Osteocyte (in vitro differentiated cells): ENCODE measurements at regions not wholly inside any gene's neighbourhood (a gene's known extent, or its start where the extent isn't known, plus 50 kb on each side); places are given as distances from the start of the nearest gene placed in this dataset.

Experiments
- DNase-seq: peaks from one replicate; pipeline ENCODE4 v3.0.0; 2021; ENCODE audit warnings: mixed read lengths; ENCODE audit not compliant: unreplicated experiment; ENCODE audit errors: extremely low spot score
- H3K27ac Mint-ChIP-seq: one replicate; pipeline ENCODE4 v1.8.0; 2021; ENCODE audit warnings: mild to moderate bottlenecking, mixed read lengths; ENCODE audit not compliant: unreplicated experiment
- H3K27me3 Mint-ChIP-seq: one replicate; pipeline ENCODE4 v1.8.0; 2021; ENCODE audit warnings: mixed read lengths; ENCODE audit not compliant: unreplicated experiment
- H3K36me3 Mint-ChIP-seq: one replicate; pipeline ENCODE4 v1.8.0; 2021; ENCODE audit warnings: mixed read lengths; ENCODE audit not compliant: unreplicated experiment
- H3K4me1 Mint-ChIP-seq: one replicate; pipeline ENCODE4 v1.8.0; 2021; ENCODE audit warnings: mixed read lengths; ENCODE audit not compliant: unreplicated experiment
- H3K4me3 Mint-ChIP-seq: one replicate; pipeline ENCODE4 v1.8.0; 2021; ENCODE audit warnings: mild to moderate bottlenecking, moderate library complexity, mixed read lengths; ENCODE audit not compliant: unreplicated experiment
- H3K9me3 Mint-ChIP-seq: one replicate; pipeline ENCODE4 v1.8.0; 2021; ENCODE audit warnings: mixed read lengths; ENCODE audit not compliant: unreplicated experiment
- CTCF ChIP-seq: fragments of 200-600 bp; sonication (generic); IDR thresholded peaks from 2 replicates; pipeline ENCODE4 v1.5.0; 2021; ENCODE audit warnings: antibody characterized with exemption, mild to moderate bottlenecking, moderate library complexity

GRCh38 chr11:34830648-34831047, 85.5 kb downstream of the APIP start:
- no peak overlapping the region for H3K27ac Mint-ChIP-seq
- no peaks in the 10 kb centered on the region for H3K36me3 Mint-ChIP-seq
- H3K27me3 Mint-ChIP-seq = no peaks in the 10 kb centered on the region
- no peaks in the 10 kb centered on the region for H3K4me1 Mint-ChIP-seq
- no peak overlapping the region for H3K4me3 Mint-ChIP-seq
- no peak for TF ChIP-seq CTCF
- H3K9me3 Mint-ChIP-seq = no peaks in the 10 kb centered on the region
- no peak for DNase-seq

DNA sequence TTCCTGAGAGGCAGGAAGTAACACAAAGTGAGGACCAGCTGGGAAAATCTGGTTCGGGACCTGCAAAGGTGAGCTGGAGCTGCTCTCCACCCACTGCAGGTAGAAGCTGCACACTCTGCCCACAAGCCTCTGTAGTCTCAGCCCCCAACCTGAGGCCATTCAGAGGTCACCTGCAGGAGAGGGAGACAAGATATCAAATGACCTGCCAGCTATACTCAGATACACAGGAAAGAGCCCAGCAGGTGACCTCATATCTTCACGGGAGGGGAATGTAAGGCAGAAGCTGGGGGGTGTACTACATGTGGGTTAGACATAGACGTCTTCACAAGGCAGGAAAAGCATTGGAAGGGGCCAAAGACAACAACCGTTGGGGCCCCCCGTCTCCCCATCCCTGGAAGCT, 86.1 kb downstream of the APIP start:
- H3K27me3 Mint-ChIP-seq = no peaks in the 10 kb centered on the region
- no peak overlapping the region for H3K4me3 Mint-ChIP-seq
- no peaks in the 10 kb centered on the region for H3K4me1 Mint-ChIP-seq
- H3K9me3 Mint-ChIP-seq = no peaks in the 10 kb centered on the region
- no peaks in the 10 kb centered on the region for H3K36me3 Mint-ChIP-seq
- TF ChIP-seq CTCF = no peak
- no peak overlapping the region for H3K27ac Mint-ChIP-seq
- no peak for DNase-seq

DNA sequence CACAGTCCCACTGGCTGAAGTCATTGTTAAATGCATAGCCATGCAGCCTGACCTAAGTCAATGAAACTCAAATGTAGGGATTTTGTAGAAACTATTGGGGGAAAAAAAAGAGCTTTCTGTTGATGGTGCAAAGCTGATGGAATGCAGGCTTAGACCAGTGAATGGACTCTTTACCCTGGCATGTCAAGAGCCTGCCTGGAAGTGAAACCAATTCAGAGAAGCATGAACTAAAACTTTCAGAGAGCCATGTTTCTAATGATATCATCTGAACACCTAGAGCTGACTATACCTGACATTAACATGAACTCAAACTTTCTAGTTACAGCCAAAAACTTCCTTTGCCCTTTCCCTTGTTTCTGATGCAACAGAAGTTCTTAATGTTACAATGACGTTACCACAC, 89.0 kb downstream of the APIP start:
- no peak for DNase-seq
- no peak overlapping the region for H3K4me3 Mint-ChIP-seq
- no peak overlapping the region for H3K27ac Mint-ChIP-seq
- no peaks in the 10 kb centered on the region for H3K9me3 Mint-ChIP-seq
- no peaks in the 10 kb centered on the region for H3K4me1 Mint-ChIP-seq
- peaks cover 2% of the 10 kb centered on the region for H3K36me3 Mint-ChIP-seq
- TF ChIP-seq CTCF = no peak
- no peaks in the 10 kb centered on the region for H3K27me3 Mint-ChIP-seq

GRCh38 chr11:34826384-34826726, 89.8 kb downstream of the APIP start:
- Mint-ChIP-seq H3K36me3 (peaks cover 2% of the 10 kb centered on the region), H3K27ac (no peak overlapping the region), H3K4me1 (no peaks in the 10 kb centered on the region), H3K4me3 (no peak overlapping the region), H3K9me3 (no peaks in the 10 kb centered on the region), H3K27me3 (peaks cover 4% of the 10 kb centered on the region)
- TF ChIP-seq CTCF = no peak
- DNase-seq = no peak

DNA sequence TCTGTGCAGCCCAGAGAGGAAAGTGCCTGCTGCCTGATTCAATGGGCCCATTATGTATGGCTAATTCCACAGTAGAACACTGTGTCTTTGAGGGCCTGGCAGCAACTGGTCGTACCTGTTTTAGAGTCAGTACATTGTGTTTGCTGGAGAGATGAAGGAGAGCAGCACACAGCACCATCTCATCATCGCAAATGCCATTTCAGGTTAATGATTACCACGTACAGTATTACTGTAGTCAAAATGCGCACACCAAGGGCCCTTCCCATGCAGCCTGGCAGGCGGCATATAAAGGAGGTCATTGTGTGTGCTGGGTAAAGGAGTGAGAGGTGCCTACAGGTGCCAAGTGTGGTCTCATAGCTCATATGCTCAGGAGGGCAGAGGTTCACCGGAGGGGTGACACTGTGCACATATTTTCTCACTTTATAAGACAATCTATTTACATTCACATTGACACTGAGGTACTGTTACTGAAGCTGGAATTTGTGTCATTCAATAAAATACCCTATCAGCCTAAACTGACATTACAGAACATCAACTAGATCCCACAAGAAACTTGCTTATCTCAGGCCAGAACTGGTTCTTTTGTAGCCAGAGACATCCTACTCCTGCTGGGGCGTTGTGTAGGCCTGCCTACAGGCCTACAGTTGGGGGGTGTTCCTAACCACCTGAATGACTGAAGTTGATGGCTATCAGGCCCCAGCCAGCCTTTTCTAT, 90.4 kb downstream of the APIP start:
- no peak overlapping the region for H3K27ac Mint-ChIP-seq

More for the DNA sequence above, 90.4 kb downstream of the APIP start:
- Mint-ChIP-seq H3K27me3 (peaks cover 4% of the 10 kb centered on the region), H3K36me3 (peaks cover 2% of the 10 kb centered on the region), H3K4me3 (no peak overlapping the region), H3K4me1 (no peaks in the 10 kb centered on the region), H3K9me3 (no peaks in the 10 kb centered on the region)
- DNase-seq = no peak
- no peak for TF ChIP-seq CTCF
